Memory B cell (primary cell): ENCODE measurements at regions not wholly inside any gene's neighbourhood (a gene's known extent, or its start where the extent isn't known, plus 50 kb on each side); places are given as distances from the start of the nearest gene placed in this dataset.
A peak's percentile ranks its signal among the peaks of the same experiment; 100 is the strongest.
"Not testable (repeated sequence)": the region's sequence is repeated elsewhere in the genome, so short reads cannot be mapped to it uniquely, and the experiment has no call there.

Experiments used
- ATAC-seq: fragments of 150-1000 bp; cut with Tn5 transposase; 2 replicates; pipeline ENCODE4 v1.10.0; 2021; ENCODE audit warnings: low read depth, mild to moderate bottlenecking, moderate library complexity
- DNase-seq, 2 donors: peaks; one replicate each; pipeline ENCODE4 v3.0.0; 2022; ENCODE audit warnings: low spot score in 2 of 2
- H3K27ac Mint-ChIP-seq: one replicate; pipeline ENCODE4 v1.8.0; 2022; ENCODE audit warnings: mild to moderate bottlenecking, moderate library complexity, mixed read lengths
- H3K27me3 Mint-ChIP-seq: one replicate; pipeline ENCODE4 v1.8.0; 2022; ENCODE audit warnings: mixed read lengths
- H3K36me3 Mint-ChIP-seq: one replicate; pipeline ENCODE4 v1.8.0; 2022; ENCODE audit warnings: mild to moderate bottlenecking, mixed read lengths
- H3K4me1 Mint-ChIP-seq: one replicate; pipeline ENCODE4 v1.8.0; 2022; ENCODE audit warnings: mixed read lengths
- H3K4me3 Mint-ChIP-seq: one replicate; pipeline ENCODE4 v1.8.0; 2022; ENCODE audit warnings: mild to moderate bottlenecking, moderate library complexity, mixed read lengths
- H3K9me3 Mint-ChIP-seq: one replicate; pipeline ENCODE4 v1.8.0; 2022; ENCODE audit warnings: mixed read lengths

DNA sequence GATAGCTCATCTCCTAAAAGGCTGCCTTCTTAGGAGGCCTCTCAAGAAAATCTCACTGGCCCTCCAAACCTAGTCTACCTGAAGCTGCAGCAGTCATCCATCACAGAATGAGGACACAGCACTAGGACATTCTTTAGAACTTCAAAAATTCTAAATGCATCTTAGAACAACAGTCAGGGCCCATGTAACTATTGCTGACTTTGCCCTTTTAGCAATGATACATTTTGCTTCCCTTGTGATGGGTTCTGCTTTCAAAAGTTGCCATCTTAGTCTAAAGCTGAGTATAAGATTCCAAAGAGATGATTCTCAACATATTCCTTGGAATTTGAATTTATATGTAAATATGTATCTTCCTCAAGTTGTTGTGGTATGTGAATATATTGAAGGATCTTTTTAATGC lies 793.0 kb downstream of the RAB28 start:
- ATAC-seq = no peak
- Mint-ChIP-seq H3K27ac (no peak overlapping the region), H3K4me1 (peaks cover 6% of the 10 kb centered on the region), H3K27me3 (no peaks in the 10 kb centered on the region), H3K9me3 (no peaks in the 10 kb centered on the region), H3K36me3 (no peaks in the 10 kb centered on the region), H3K4me3 (no peak overlapping the region)
- no peak for DNase-seq

DNA sequence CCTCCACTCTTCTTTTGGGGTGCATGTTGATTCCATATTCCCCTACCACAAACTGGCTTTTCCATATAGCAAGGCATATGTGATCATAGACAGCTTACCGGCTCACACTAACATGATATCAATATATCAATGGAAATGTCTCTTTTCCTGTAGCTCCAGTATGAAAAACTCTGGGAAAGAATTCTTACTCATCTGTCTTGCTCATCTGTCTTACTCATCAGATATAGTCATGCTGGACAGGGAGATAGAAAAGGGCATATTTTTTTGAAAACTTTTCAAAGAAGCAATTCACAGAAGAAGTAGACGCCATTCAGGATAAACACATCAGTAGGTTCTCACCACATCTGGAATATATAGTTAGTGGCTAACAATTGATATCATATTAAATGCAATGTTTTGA lies 794.7 kb downstream of the RAB28 start:
- Mint-ChIP-seq H3K27me3 (no peaks in the 10 kb centered on the region), H3K9me3 (no peaks in the 10 kb centered on the region), H3K36me3 (no peaks in the 10 kb centered on the region), H3K27ac (no peak overlapping the region), H3K4me1 (peaks cover 4% of the 10 kb centered on the region), H3K4me3 (no peak overlapping the region)
- DNase-seq (no peak), ATAC-seq (no peak)

DNA sequence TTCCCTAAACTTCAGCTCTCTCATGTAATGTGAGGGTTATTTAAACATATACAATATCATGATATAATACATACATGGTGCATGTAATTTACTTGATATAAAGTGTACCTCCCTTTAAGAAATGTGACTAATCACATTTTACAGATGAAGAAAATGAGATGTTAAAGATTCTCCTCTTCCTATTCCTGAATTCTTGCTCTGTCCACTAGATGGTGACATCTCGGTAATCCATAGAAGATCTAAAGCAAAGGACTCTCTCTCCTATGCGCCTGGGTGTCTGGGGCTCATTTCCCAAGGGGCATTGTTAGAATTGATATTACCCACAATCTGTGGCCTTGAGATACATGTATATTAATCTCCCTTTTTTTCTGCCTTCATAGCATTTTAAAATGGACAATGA lies 804.9 kb downstream of the RAB28 start:
- no peak overlapping the region for H3K4me3 Mint-ChIP-seq
- H3K9me3 Mint-ChIP-seq = peaks cover 2% of the 10 kb centered on the region
- no peak for DNase-seq
- no peak for ATAC-seq
- no peaks in the 10 kb centered on the region for H3K27me3 Mint-ChIP-seq
- no peak overlapping the region for H3K27ac Mint-ChIP-seq
- H3K36me3 Mint-ChIP-seq = no peaks in the 10 kb centered on the region
- no peaks in the 10 kb centered on the region for H3K4me1 Mint-ChIP-seq

DNA sequence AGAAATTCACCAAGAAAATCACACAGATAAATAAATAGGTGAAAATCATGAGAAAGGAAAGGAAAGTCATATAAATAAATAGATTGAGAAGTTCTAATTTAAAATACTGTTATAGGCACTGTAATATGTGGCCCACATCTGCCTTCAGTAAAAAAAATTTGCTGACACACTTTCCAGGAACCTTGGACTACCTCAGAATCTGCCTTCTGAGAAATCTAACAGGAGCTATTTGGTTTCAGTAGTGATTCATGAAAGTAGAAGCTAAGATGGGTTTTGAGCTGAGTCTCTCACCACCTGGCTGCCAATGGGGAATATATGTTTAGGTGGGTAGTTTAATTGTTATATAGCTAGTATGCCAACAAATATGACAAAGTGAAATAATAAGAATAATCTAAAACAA lies 810.0 kb downstream of the RAB28 start:
- Mint-ChIP-seq H3K9me3 (peaks cover 7% of the 10 kb centered on the region), H3K27ac (no peak overlapping the region), H3K27me3 (peaks cover 3% of the 10 kb centered on the region), H3K4me3 (no peak overlapping the region), H3K36me3 (no peaks in the 10 kb centered on the region), H3K4me1 (no peaks in the 10 kb centered on the region)
- DNase-seq = no peak
- ATAC-seq = no peak

DNA sequence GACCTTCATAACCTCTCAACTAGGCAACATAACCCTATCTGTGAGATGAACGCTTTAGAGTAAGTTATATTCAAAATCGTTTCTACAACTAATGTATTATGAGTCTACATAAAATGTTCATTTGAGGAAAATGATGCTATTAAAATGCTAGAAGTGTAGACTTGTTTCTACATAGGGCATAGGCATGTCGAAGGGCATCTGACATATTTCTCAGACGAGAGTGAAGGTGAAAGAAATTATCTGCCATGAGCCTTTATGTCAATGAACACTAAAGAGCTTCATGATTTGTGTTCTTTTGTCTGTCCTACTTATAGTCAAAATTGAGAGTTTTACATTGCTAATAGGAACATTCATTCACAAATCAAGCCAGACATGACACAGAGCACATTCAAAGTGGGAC lies 811.8 kb downstream of the RAB28 start:
- Mint-ChIP-seq H3K4me1 (no peaks in the 10 kb centered on the region), H3K27ac (no peak overlapping the region), H3K9me3 (peaks cover 7% of the 10 kb centered on the region), H3K4me3 (no peak overlapping the region), H3K36me3 (no peaks in the 10 kb centered on the region), H3K27me3 (peaks cover 3% of the 10 kb centered on the region)
- ATAC-seq = no peak
- DNase-seq = no peak

DNA sequence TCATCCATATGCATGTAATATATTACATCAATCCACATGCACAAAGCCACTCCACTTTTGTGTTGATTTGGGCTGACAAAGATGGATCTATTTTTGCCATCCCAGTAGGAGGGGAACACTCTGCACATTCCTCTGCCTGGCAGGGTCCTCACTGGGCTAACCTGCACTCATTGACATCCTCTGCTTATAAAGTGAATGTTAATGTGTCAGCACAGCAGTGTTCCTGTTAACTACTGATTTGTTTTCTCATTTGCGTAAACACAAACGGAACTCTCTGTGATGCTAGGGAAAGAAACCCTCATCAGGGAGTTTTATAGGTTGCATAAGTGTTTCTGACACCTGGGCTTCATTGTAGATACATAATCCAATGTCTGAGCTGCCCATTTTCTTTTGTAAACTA lies 826.0 kb downstream of the RAB28 start:
- Mint-ChIP-seq H3K27me3 (no peaks in the 10 kb centered on the region), H3K36me3 (no peaks in the 10 kb centered on the region), H3K4me3 (no peak overlapping the region), H3K27ac (no peak overlapping the region), H3K4me1 (no peaks in the 10 kb centered on the region), H3K9me3 (peaks cover 5% of the 10 kb centered on the region)
- ATAC-seq (no peak), DNase-seq (no peak)

DNA sequence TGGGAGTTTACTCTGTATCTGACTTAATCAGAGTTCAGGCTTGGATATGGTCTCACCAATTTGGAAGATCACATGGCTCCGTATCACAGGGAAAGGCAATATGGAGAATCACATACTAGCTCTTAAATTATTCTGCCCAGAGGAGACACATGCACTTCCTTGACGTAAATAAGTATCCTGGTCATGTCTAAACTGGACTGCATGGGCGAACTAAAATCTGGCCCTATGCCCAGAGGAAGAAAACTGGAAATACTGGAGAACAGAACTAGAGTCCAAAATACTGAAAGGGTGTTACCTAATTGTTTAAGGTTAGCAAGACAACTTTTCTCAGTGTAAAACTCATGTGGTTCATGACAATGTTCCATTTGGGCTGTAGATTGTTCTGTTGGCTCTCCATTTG lies 832.3 kb downstream of the RAB28 start:
- Mint-ChIP-seq H3K4me1 (no peaks in the 10 kb centered on the region), H3K4me3 (no peak overlapping the region), H3K27me3 (no peaks in the 10 kb centered on the region), H3K9me3 (peaks cover 1% of the 10 kb centered on the region), H3K27ac (no peak overlapping the region), H3K36me3 (no peaks in the 10 kb centered on the region)
- DNase-seq (no peak), ATAC-seq (no peak)

DNA sequence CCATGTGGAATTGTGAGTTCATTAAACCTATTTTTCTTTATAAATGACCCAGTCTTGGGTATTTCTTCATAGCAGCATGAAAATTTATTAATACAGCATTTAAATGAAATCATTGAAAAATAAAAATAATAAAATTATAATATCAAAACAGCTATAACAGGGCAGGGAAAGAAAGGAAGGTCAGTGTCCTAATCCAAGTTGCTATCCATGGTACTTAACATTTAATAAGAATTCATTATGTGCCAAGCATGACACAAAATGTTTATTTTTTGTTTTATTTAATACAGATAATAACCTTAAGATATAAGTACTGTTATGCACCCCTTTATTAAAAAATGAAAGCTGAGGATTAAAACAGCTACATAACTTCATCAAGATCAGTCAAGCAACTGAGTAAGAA lies 838.4 kb downstream of the RAB28 start:
- DNase-seq = no peak
- ATAC-seq = no peak
- H3K27me3 Mint-ChIP-seq = peaks cover 4% of the 10 kb centered on the region
- H3K36me3 Mint-ChIP-seq = no peaks in the 10 kb centered on the region
- H3K4me3 Mint-ChIP-seq = no peak overlapping the region
- no peak overlapping the region for H3K27ac Mint-ChIP-seq
- no peaks in the 10 kb centered on the region for H3K4me1 Mint-ChIP-seq
- H3K9me3 Mint-ChIP-seq = no peaks in the 10 kb centered on the region

DNA sequence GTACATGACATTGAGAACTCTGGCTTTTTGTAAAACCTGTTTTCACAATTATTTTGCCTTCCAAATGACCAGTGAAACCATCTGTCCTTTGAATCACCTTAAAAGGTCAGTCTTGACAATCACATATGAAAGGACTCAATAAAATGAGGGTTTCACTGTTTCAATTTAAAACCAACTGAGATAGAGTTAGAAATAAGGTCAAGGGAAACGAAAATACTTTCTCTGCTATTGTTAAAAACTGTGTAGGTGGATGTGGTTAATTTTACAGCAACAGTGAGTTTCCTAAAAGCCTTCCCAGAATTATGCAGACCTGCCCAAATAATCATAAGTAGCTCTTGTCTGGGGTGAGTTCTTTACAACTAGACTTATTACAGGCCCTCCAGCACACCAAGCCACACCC lies 839.9 kb downstream of the RAB28 start:
- no peaks in the 10 kb centered on the region for H3K4me1 Mint-ChIP-seq
- ATAC-seq (no peak), DNase-seq (no peak)
- H3K36me3 Mint-ChIP-seq = no peaks in the 10 kb centered on the region
- no peaks in the 10 kb centered on the region for H3K9me3 Mint-ChIP-seq
- H3K4me3 Mint-ChIP-seq = no peak overlapping the region
- H3K27ac Mint-ChIP-seq = no peak overlapping the region
- H3K27me3 Mint-ChIP-seq = peaks cover 4% of the 10 kb centered on the region

DNA sequence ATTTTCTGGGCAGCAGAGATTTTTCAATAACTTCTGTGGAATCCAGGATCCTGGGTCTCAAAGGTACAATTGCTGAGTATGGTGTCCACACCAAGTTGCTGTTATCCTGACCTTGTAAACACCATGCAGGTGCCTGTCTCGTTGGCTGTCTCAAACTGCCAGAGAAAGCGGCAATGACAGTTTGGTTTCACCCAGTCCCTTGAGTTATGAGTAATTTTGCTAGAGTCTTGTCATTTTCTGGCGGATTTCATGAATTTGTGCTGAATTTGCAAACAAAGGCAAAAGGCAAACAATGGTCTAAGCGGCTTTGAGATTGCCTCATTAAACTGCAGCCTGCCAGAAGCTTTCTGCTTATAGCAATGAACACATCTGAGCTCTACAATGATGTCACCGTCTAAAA lies 847.9 kb downstream of the RAB28 start:
- no peak for DNase-seq
- Mint-ChIP-seq H3K4me1 (peaks cover 4% of the 10 kb centered on the region), H3K36me3 (no peaks in the 10 kb centered on the region), H3K9me3 (peaks cover 1% of the 10 kb centered on the region), H3K27ac (no peak overlapping the region), H3K4me3 (no peak overlapping the region), H3K27me3 (peaks cover 7% of the 10 kb centered on the region)
- ATAC-seq = no peak

DNA sequence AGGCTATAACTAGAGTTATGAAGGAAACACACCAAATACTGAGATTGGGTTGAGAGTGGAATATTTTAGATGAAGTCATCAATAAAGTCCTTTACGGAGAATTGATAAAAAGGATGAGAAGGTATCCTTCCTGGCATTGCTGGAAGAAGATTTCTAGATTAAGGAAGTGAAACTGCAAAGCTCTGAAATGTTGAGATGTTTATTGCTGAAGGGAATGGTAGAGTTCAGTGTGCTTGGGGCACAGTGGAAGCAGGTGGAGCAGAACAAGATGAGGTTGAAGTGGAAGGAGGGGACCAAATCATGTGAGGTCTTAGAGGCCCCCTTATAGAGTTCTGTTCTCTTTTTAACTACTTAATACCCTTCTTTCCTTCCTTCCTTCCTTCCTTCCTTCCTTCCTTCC lies 848.5 kb downstream of the RAB28 start:
- no peak overlapping the region for H3K4me3 Mint-ChIP-seq
- H3K27ac Mint-ChIP-seq = no peak overlapping the region
- DNase-seq = no peak
- no peaks in the 10 kb centered on the region for H3K36me3 Mint-ChIP-seq
- peaks cover 1% of the 10 kb centered on the region for H3K9me3 Mint-ChIP-seq
- H3K27me3 Mint-ChIP-seq = peaks cover 7% of the 10 kb centered on the region
- ATAC-seq = no peak
- H3K4me1 Mint-ChIP-seq = peaks cover 4% of the 10 kb centered on the region

DNA sequence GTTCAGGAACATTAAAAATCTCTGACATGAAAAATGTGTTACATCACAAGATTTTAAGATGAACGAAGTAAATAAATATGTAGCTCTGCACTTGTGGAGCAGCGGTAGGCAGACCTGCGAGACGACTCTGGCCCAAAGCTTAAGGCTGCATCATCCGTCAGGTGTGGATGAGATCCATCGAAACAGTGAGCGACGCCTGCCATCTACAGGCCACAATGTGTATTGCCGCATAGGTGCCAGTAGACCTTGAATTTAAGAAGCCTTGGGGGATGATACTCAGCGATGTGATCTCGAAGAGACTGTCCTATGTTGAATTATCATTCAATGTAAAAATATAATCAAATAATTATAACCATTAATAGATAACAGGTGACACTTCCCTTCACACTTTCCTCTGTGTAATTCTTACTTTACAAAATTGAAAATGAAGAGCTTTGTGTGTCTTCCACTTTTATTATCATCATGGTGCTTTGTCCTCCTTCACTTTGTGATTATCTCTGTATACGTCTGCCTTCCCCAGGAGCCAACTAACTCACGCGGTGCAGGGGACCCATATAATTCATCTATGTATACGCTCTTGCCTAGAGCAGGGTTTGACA lies 851.0 kb downstream of the RAB28 start:
- Mint-ChIP-seq H3K4me3 (no peak overlapping the region), H3K4me1 (peaks cover 4% of the 10 kb centered on the region), H3K9me3 (peaks cover 1% of the 10 kb centered on the region), H3K27me3 (peaks cover 10% of the 10 kb centered on the region), H3K36me3 (no peaks in the 10 kb centered on the region), H3K27ac (no peak overlapping the region)
- peak; percentile 61 to 67 for DNase-seq
- ATAC-seq = peak; percentile 77

DNA sequence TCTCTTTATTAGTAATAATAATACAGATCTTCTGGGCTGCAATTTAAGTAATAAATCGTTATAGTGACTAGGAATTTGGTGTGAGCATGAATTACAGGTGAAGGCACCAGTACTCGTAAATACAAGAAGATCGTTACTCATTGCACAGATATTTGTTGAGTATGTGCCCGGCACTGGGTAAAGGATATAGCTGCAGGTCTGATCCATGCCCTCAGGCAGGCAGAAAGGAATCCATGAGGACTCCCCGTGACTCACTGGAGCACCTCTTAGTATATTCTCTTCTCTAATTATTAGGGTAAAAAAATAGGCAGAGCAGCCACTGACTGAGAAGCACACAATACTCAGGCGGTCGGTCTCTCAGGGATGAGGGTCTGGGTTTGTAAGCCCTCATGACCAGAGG lies 868.3 kb downstream of the RAB28 start:
- no peak overlapping the region for H3K27ac Mint-ChIP-seq
- peaks cover 2% of the 10 kb centered on the region for H3K4me1 Mint-ChIP-seq
- H3K27me3 Mint-ChIP-seq = peaks cover 3% of the 10 kb centered on the region
- no peak for ATAC-seq
- no peak overlapping the region for H3K4me3 Mint-ChIP-seq
- H3K9me3 Mint-ChIP-seq = no peaks in the 10 kb centered on the region
- no peaks in the 10 kb centered on the region for H3K36me3 Mint-ChIP-seq
- no peak for DNase-seq

DNA sequence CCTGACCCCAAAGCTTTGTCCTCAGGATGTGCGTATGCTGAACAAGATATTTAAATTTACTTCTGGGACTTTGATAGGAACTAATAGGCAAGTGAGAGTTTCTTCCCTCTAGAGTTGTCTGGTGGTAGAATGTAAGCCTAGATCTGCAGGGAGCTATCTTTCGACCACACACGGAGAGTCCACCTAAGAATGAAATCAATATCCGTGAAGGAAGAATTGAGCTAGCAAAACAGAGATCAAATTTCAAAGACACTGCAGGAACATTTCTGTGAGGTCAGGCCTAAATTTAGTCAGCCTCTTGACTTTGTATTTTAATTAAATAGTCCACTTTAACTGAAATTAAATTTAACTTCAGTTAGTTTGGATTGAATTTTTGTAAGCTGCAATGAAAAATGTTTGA lies 871.3 kb downstream of the RAB28 start:
- no peak overlapping the region for H3K4me3 Mint-ChIP-seq
- no peaks in the 10 kb centered on the region for H3K9me3 Mint-ChIP-seq
- no peak for DNase-seq
- no peak overlapping the region for H3K27ac Mint-ChIP-seq
- ATAC-seq = no peak
- H3K36me3 Mint-ChIP-seq = no peaks in the 10 kb centered on the region
- H3K4me1 Mint-ChIP-seq = peaks cover 2% of the 10 kb centered on the region
- H3K27me3 Mint-ChIP-seq = peaks cover 3% of the 10 kb centered on the region

DNA sequence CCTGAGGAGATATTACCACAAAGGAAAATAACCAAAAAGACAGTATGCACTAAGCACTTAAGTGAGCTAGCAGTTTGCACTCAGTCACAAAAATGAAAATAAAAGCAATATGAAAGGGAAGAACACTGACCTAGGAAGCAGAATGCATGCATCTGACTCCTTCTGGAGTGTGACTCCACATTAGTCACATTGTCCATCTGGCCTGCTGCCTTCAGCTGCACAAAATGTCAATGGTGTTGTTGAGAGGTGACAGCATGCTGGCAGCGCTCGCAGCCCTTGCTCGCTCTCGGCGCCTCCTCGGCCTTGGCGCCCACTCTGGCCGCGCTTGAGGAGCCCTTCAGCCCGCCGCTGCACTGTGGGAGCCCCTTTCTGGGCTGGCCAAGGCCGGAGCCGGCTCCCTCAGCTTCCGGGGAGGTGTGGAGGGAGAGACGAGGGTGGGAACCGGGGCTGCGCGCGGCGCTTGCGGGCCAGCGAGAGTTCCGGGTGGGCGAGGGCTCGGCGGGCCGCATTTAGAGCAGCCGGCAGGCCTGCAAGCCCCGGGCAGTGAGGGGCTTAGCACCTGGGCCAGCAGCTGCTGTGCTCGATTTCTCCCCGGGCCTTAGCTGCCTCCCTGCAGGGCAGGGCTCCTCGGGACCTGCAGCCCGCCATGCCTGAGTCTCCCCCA lies 874.8 kb downstream of the RAB28 start:
- DNase-seq, H3K36me3 Mint-ChIP-seq, H3K27ac Mint-ChIP-seq, H3K9me3 Mint-ChIP-seq, H3K4me3 Mint-ChIP-seq, H3K27me3 Mint-ChIP-seq, ATAC-seq, H3K4me1 Mint-ChIP-seq: not testable (repeated sequence)
